ENCODE measurements at regions not wholly inside any gene's neighbourhood (a gene's known extent, or its start where the extent isn't known, plus 50 kb on each side); places are given as distances from the start of the nearest gene placed in this dataset.

GRCh38 chr4:176883681-176884418 lies 91.1 kb upstream of the VEGFC start:
- Mint-ChIP-seq H3K36me3 (no peaks in the 10 kb centered on the region), H3K4me3 (no peak overlapping the region), H3K27ac (no peak overlapping the region), H3K9me3 (peaks cover 0 to 3% (median under 1%) of the 10 kb centered on the region in 8 donors), H3K4me1 (no peaks in the 10 kb centered on the region), H3K27me3 (no peaks in the 10 kb centered on the region)
- no peak overlapping the region for H3K27ac ChIP-seq (ENCODE audit: low read depth, low read length)
- ChIA-PET CTCF (ENCODE audit: partially characterized antibody) (no interaction called here), POLR2A (ENCODE audit: partially characterized antibody) (no interaction called here)
- no peaks in the 10 kb centered on the region for H3K9me3 ChIP-seq (ENCODE audit: control insufficient read depth in 1 of 2, low read length in 2 of 2)
- H3K4me1 ChIP-seq (ENCODE audit: insufficient read depth, low read length): no peaks in the 10 kb centered on the region
- intact Hi-C loops (cut with micrococcal nuclease): no loop called here
- H3K4me3 ChIP-seq (ENCODE audit: low read length in 2 of 2): no peak overlapping the region
- H3K27me3 ChIP-seq (ENCODE audit: insufficient read depth, low read length): no peaks in the 10 kb centered on the region
- no peak for DNase-seq
- H3K36me3 ChIP-seq (ENCODE audit: insufficient read depth, low read length): no peaks in the 10 kb centered on the region

DNA sequence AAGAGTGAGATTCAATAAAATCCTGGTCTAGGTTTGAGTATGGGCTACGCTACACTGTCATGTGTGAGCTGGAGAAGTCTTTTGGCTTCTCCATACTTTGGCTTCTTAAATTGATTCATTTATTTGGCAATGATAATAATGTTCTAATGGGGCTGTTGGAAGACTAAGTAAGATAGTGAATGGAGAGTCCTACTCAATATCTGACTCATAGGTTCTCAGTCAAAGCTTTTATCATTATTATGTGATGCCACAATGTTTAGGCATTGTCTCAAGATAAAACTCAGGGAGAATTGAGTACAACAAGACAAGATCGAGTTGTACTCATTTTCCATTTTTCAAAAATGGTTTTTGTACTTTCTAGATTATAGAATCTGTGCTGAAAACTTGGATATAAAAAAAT lies 92.5 kb upstream of the VEGFC start:
- no peak overlapping the region for H3K27ac ChIP-seq (ENCODE audit: low read depth, low read length)
- Mint-ChIP-seq H3K4me3 (no peak overlapping the region), H3K27ac (no peak overlapping the region), H3K36me3 (no peaks in the 10 kb centered on the region), H3K9me3 (peaks cover 0 to 3% (median 2%) of the 10 kb centered on the region in 8 donors), H3K27me3 (no peaks in the 10 kb centered on the region), H3K4me1 (no peaks in the 10 kb centered on the region)
- H3K4me1 ChIP-seq (ENCODE audit: insufficient read depth, low read length): no peaks in the 10 kb centered on the region
- no peak for DNase-seq
- H3K9me3 ChIP-seq (ENCODE audit: control insufficient read depth in 1 of 2, low read length in 2 of 2): no peaks in the 10 kb centered on the region
- H3K4me3 ChIP-seq (ENCODE audit: low read length in 2 of 2): no peak overlapping the region
- intact Hi-C loops (cut with micrococcal nuclease): no loop called here
- H3K27me3 ChIP-seq (ENCODE audit: insufficient read depth, low read length): no peaks in the 10 kb centered on the region
- POLR2A ChIA-PET (ENCODE audit: partially characterized antibody): no interaction called here
- CTCF ChIA-PET (ENCODE audit: partially characterized antibody): no interaction called here
- H3K36me3 ChIP-seq (ENCODE audit: insufficient read depth, low read length): no peaks in the 10 kb centered on the region

DNA sequence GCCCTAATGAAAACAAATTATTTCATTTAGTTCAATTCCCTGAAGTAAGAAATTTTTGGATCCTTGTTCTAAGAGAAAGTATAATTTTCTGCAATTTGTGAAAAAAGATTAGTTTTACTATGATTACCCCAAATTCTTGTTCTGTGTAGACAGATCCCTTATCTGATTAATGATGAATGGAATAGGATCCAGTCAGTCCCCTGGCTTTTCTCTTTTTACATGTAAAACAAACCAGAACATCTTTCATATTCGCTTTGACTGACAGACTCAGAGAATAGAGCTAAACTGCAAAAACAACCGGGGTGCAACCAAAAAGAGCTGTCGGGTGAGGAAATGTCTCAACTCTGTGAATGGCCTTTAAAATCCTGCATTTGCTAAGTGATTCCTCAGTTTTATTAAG lies 93.4 kb upstream of the VEGFC start:
- DNase-seq: no peak
- H3K27ac ChIP-seq (ENCODE audit: low read depth, low read length): no peak overlapping the region
- no peaks in the 10 kb centered on the region for H3K36me3 Mint-ChIP-seq
- H3K36me3 ChIP-seq (ENCODE audit: insufficient read depth, low read length): no peaks in the 10 kb centered on the region
- peaks cover 0 to 3% (median 2%) of the 10 kb centered on the region in 8 donors for H3K9me3 Mint-ChIP-seq
- H3K4me3 Mint-ChIP-seq: no peak overlapping the region
- intact Hi-C loops (cut with micrococcal nuclease): no loop called here
- H3K27me3 Mint-ChIP-seq: no peaks in the 10 kb centered on the region
- no peak overlapping the region for H3K4me3 ChIP-seq (ENCODE audit: low read length in 2 of 2)
- no peaks in the 10 kb centered on the region for H3K4me1 ChIP-seq (ENCODE audit: insufficient read depth, low read length)
- ChIA-PET POLR2A (ENCODE audit: partially characterized antibody) (no interaction called here), CTCF (ENCODE audit: partially characterized antibody) (no interaction called here)
- H3K4me1 Mint-ChIP-seq: no peaks in the 10 kb centered on the region
- no peaks in the 10 kb centered on the region for H3K9me3 ChIP-seq (ENCODE audit: control insufficient read depth in 1 of 2, low read length in 2 of 2)
- no peaks in the 10 kb centered on the region for H3K27me3 ChIP-seq (ENCODE audit: insufficient read depth, low read length)
- no peak overlapping the region for H3K27ac Mint-ChIP-seq

- H3K4me1 ChIP-seq (ENCODE audit: insufficient read depth, low read length): no peaks in the 10 kb centered on the region
- CTCF ChIA-PET (ENCODE audit: partially characterized antibody): no interaction called here
- H3K4me3 ChIP-seq (ENCODE audit: low read length in 2 of 2): no peak overlapping the region
- Mint-ChIP-seq H3K4me3 (no peak overlapping the region), H3K36me3 (no peaks in the 10 kb centered on the region), H3K9me3 (peaks cover 0 to 3% (median 0%) of the 10 kb centered on the region in 8 donors), H3K27ac (no peak overlapping the region), H3K4me1 (no peaks in the 10 kb centered on the region), H3K27me3 (no peaks in the 10 kb centered on the region)
- H3K27ac ChIP-seq (ENCODE audit: low read depth, low read length): no peak overlapping the region
- no peaks in the 10 kb centered on the region for H3K36me3 ChIP-seq (ENCODE audit: insufficient read depth, low read length)
- no peaks in the 10 kb centered on the region for H3K9me3 ChIP-seq (ENCODE audit: control insufficient read depth in 1 of 2, low read length in 2 of 2)
- H3K27me3 ChIP-seq (ENCODE audit: insufficient read depth, low read length): no peaks in the 10 kb centered on the region
- POLR2A ChIA-PET (ENCODE audit: partially characterized antibody): no interaction called here
- DNase-seq: no peak
- intact Hi-C loops (cut with micrococcal nuclease): no loop called here
Measured at GRCh38 chr4:176889776-176890175, 97.1 kb upstream of the VEGFC start.

- Mint-ChIP-seq H3K4me1 (no peaks in the 10 kb centered on the region), H3K36me3 (no peaks in the 10 kb centered on the region), H3K9me3 (peaks cover 0 to 2% (median 0%) of the 10 kb centered on the region in 8 donors), H3K27ac (no peak overlapping the region), H3K27me3 (no peaks in the 10 kb centered on the region), H3K4me3 (no peak overlapping the region)
- no peak for DNase-seq
- POLR2A ChIA-PET (ENCODE audit: partially characterized antibody): no interaction called here
- no peaks in the 10 kb centered on the region for H3K9me3 ChIP-seq (ENCODE audit: control insufficient read depth in 1 of 2, low read length in 2 of 2)
- no peaks in the 10 kb centered on the region for H3K36me3 ChIP-seq (ENCODE audit: insufficient read depth, low read length)
- no peaks in the 10 kb centered on the region for H3K27me3 ChIP-seq (ENCODE audit: insufficient read depth, low read length)
- intact Hi-C loops (cut with micrococcal nuclease): no loop called here
- H3K27ac ChIP-seq (ENCODE audit: low read depth, low read length): no peak overlapping the region
- CTCF ChIA-PET (ENCODE audit: partially characterized antibody): no interaction called here
- no peak overlapping the region for H3K4me3 ChIP-seq (ENCODE audit: low read length in 2 of 2)
- H3K4me1 ChIP-seq (ENCODE audit: insufficient read depth, low read length): no peaks in the 10 kb centered on the region
Measured at GRCh38 chr4:176894498-176894897, 101.8 kb upstream of the VEGFC start.

DNA sequence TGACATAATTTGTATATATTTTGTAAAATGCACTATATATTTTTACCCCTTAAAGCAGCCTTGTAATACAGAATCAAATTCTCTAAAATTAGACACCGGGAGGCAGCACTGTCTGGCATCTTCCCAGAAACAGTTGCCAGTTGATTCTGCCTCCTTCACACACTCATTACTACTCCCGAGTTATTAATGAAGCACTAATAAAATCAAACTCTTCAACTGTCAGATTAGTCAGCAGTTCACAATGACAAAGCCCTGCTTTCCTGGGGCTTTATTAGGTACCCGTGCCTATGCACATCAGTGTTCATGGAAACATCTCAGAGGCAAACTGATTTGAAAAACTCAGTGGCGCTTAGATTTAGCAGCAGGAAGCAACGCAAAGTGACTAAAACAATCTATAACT lies 103.5 kb upstream of the VEGFC start:
- Histone ChIP-seq H3K4me1 (ENCODE audit: insufficient read depth, low read length) (no peaks in the 10 kb centered on the region), H3K4me3 (ENCODE audit: low read length in 2 of 2) (no peak overlapping the region), H3K36me3 (ENCODE audit: insufficient read depth, low read length) (no peaks in the 10 kb centered on the region), H3K27ac (ENCODE audit: low read depth, low read length) (no peak overlapping the region), H3K27me3 (ENCODE audit: insufficient read depth, low read length) (no peaks in the 10 kb centered on the region), H3K9me3 (ENCODE audit: control insufficient read depth in 1 of 2, low read length in 2 of 2) (no peaks in the 10 kb centered on the region)
- ChIA-PET POLR2A (ENCODE audit: partially characterized antibody) (no interaction called here), CTCF (ENCODE audit: partially characterized antibody) (no interaction called here)
- DNase-seq: no peak
- H3K27me3 Mint-ChIP-seq: no peaks in the 10 kb centered on the region
- no peak overlapping the region for H3K27ac Mint-ChIP-seq
- H3K4me3 Mint-ChIP-seq: no peak overlapping the region
- H3K36me3 Mint-ChIP-seq: no peaks in the 10 kb centered on the region
- intact Hi-C loops (cut with micrococcal nuclease): no loop called here
- H3K9me3 Mint-ChIP-seq: peaks cover 0 to 2% (median 0%) of the 10 kb centered on the region in 8 donors
- no peaks in the 10 kb centered on the region for H3K4me1 Mint-ChIP-seq

DNA sequence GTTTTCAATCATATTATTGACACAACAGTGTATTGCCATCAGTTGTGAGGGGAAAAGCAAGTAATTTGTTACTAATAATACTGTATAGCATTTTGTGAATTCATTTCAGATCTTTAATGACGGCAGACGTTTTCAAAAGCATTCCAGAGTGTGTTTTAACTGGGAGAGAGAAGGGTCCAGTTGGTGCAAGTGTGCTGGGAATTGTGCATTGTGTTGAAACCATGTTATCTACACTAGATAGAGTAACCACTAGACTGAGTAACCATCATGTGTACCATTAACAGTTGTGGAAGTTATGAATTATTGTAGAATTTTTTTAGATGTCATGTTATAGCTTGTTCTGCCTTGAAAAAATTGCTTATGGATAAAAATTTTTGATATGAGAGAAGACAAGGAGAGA lies 104.5 kb upstream of the VEGFC start:
- Mint-ChIP-seq H3K4me3 (no peak overlapping the region), H3K36me3 (no peaks in the 10 kb centered on the region), H3K27me3 (no peaks in the 10 kb centered on the region), H3K9me3 (peaks cover 0 to 2% (median 0%) of the 10 kb centered on the region in 8 donors), H3K4me1 (no peaks in the 10 kb centered on the region), H3K27ac (no peak overlapping the region)
- no peaks in the 10 kb centered on the region for H3K27me3 ChIP-seq (ENCODE audit: insufficient read depth, low read length)
- CTCF ChIA-PET (ENCODE audit: partially characterized antibody): no interaction called here
- H3K36me3 ChIP-seq (ENCODE audit: insufficient read depth, low read length): no peaks in the 10 kb centered on the region
- DNase-seq: no peak
- intact Hi-C loops (cut with micrococcal nuclease): no loop called here
- no peak overlapping the region for H3K27ac ChIP-seq (ENCODE audit: low read depth, low read length)
- H3K9me3 ChIP-seq (ENCODE audit: control insufficient read depth in 1 of 2, low read length in 2 of 2): no peaks in the 10 kb centered on the region
- POLR2A ChIA-PET (ENCODE audit: partially characterized antibody): no interaction called here
- H3K4me1 ChIP-seq (ENCODE audit: insufficient read depth, low read length): no peaks in the 10 kb centered on the region
- no peak overlapping the region for H3K4me3 ChIP-seq (ENCODE audit: low read length in 2 of 2)

GRCh38 chr4:176898791-176899190 lies 106.1 kb upstream of the VEGFC start:
- intact Hi-C loops (cut with micrococcal nuclease): no loop called here
- Histone ChIP-seq H3K27me3 (ENCODE audit: insufficient read depth, low read length) (no peaks in the 10 kb centered on the region), H3K9me3 (ENCODE audit: control insufficient read depth in 1 of 2, low read length in 2 of 2) (no peaks in the 10 kb centered on the region), H3K27ac (ENCODE audit: low read depth, low read length) (no peak overlapping the region), H3K4me1 (ENCODE audit: insufficient read depth, low read length) (no peaks in the 10 kb centered on the region), H3K4me3 (ENCODE audit: low read length in 2 of 2) (no peak overlapping the region), H3K36me3 (ENCODE audit: insufficient read depth, low read length) (no peaks in the 10 kb centered on the region)
- no peak for DNase-seq
- peaks cover 0 to 2% (median 0%) of the 10 kb centered on the region in 8 donors for H3K9me3 Mint-ChIP-seq
- H3K36me3 Mint-ChIP-seq: no peaks in the 10 kb centered on the region
- POLR2A ChIA-PET (ENCODE audit: partially characterized antibody): no interaction called here
- CTCF ChIA-PET (ENCODE audit: partially characterized antibody): no interaction called here
- H3K4me3 Mint-ChIP-seq: no peak overlapping the region
- no peaks in the 10 kb centered on the region for H3K4me1 Mint-ChIP-seq
- no peaks in the 10 kb centered on the region for H3K27me3 Mint-ChIP-seq
- no peak overlapping the region for H3K27ac Mint-ChIP-seq
